DMS114 treated with DMSO at 0.1 percent for 48 hours (cell line): ENCODE measurements at regions not wholly inside any gene's neighbourhood (a gene's known extent, or its start where the extent isn't known, plus 50 kb on each side); places are given as distances from the start of the nearest gene placed in this dataset.

Source experiments
- DNase-seq: peaks from one replicate; lab custom pipeline; 2025; ENCODE audit not compliant: unreplicated experiment; lab: John Stamatoyannopoulos, UW

GRCh38 chr2:204261846-204262245 lies 283.4 kb upstream of the PARD3B start:
- DNase-seq, result no peak

- DNase-seq, result no peak
These were observed 281.2 kb upstream of the PARD3B start for GRCh38 chr2:204264085-204264553.

GRCh38 chr2:204264621-204265140 lies 280.6 kb upstream of the PARD3B start:
- DNase-seq, result no peak

- no peak for DNase-seq
These were observed 279.5 kb upstream of the PARD3B start for GRCh38 chr2:204265681-204266181.

GRCh38 chr2:204268458-204268857 lies 276.8 kb upstream of the PARD3B start:
- DNase-seq, result no peak

GRCh38 chr2:204268971-204269370 lies 276.3 kb upstream of the PARD3B start:
- no peak for DNase-seq

GRCh38 chr2:204272089-204272488 lies 273.2 kb upstream of the PARD3B start:
- no peak for DNase-seq

GRCh38 chr2:204272610-204273287 lies 272.5 kb upstream of the PARD3B start:
- DNase-seq, result no peak

- DNase-seq, result no peak
These were observed 270.8 kb upstream of the PARD3B start for GRCh38 chr2:204274429-204274828.

- no peak for DNase-seq
These were observed 270.3 kb upstream of the PARD3B start for GRCh38 chr2:204274991-204275390.

- no peak for DNase-seq
These were observed 268.0 kb upstream of the PARD3B start for GRCh38 chr2:204277226-204277625.

- DNase-seq, result no peak
These were observed 266.8 kb upstream of the PARD3B start for GRCh38 chr2:204278454-204278853.

GRCh38 chr2:204279819-204280218 lies 265.5 kb upstream of the PARD3B start:
- no peak for DNase-seq

- DNase-seq, result no peak
These were observed 265.0 kb upstream of the PARD3B start for GRCh38 chr2:204280262-204280668.

- no peak for DNase-seq
These were observed 263.2 kb upstream of the PARD3B start for GRCh38 chr2:204282081-204282480.

- DNase-seq, result no peak
These were observed 262.8 kb upstream of the PARD3B start for GRCh38 chr2:204282525-204282924.

- no peak for DNase-seq
These were observed 256.2 kb upstream of the PARD3B start for GRCh38 chr2:204289066-204289465.

GRCh38 chr2:204292439-204292838 lies 252.8 kb upstream of the PARD3B start:
- no peak for DNase-seq

GRCh38 chr2:204293884-204294747 lies 251.2 kb upstream of the PARD3B start:
- no peak for DNase-seq

- DNase-seq, result no peak
These were observed 246.9 kb upstream of the PARD3B start for GRCh38 chr2:204298404-204298803.

GRCh38 chr2:204299766-204300165 lies 245.5 kb upstream of the PARD3B start:
- DNase-seq, result no peak

- DNase-seq, result no peak
These were observed 238.6 kb upstream of the PARD3B start for GRCh38 chr2:204306667-204307066.
